H1 (cell line): ENCODE measurements at regions not wholly inside any gene's neighbourhood (a gene's known extent, or its start where the extent isn't known, plus 50 kb on each side); places are given as distances from the start of the nearest gene placed in this dataset.

Experiments
- CTCF ChIA-PET: fragments of 300-600 bp; sonication (Branson Sonifier 250); formaldehyde crosslinking; loops from one replicate; lab custom pipeline; 2021; ENCODE audit not compliant: partially characterized antibody; lab: Charles Lee
- POLR2A ChIA-PET: fragments of 300-600 bp; sonication (Branson Sonifier 250); formaldehyde crosslinking; loops from one replicate; lab custom pipeline; 2021; ENCODE audit warnings: inconsistent platforms; ENCODE audit not compliant: partially characterized antibody; lab: Charles Lee
- DNase-seq, 2 experiments: peaks; one replicate each; pipeline versions ENCODE4 v3.0.0 to v3.0.0-alpha.2; 2010 to 2022; ENCODE audit warnings: low spot score in 2 of 2, low read depth in 1 of 2, mixed read lengths in 1 of 2
- FAIRE-seq: peaks from 2 replicates; lab custom pipeline; 2011; peaks lifted over from hg19 to GRCh38; lab: Jason Lieb, UNC
- H2AFZ ChIP-seq: 2 replicates; pipeline ENCODE4 v1.8.1; 2012; ENCODE audit warnings: low read length, inconsistent platforms
- H2AK5ac ChIP-seq: 2 replicates; pipeline ENCODE4 v1.6.1; 2013; ENCODE audit warnings: low read depth, low read length
- H2BK120ac ChIP-seq: replicated peaks from 2 replicates; pipeline ENCODE3; 2013; ENCODE audit warnings: low read depth, low read length, inconsistent platforms
- H2BK12ac ChIP-seq: 2 replicates; pipeline ENCODE4 v1.6.1; 2013; ENCODE audit warnings: low read depth, low read length
- H2BK15ac ChIP-seq: 2 replicates; pipeline ENCODE4 v1.6.1; 2013; ENCODE audit warnings: low read length
- H2BK20ac ChIP-seq: 2 replicates; pipeline ENCODE4 v1.6.1; 2013; ENCODE audit warnings: low read length
- H2BK5ac ChIP-seq: 2 replicates; pipeline ENCODE4 v1.6.1; 2013; ENCODE audit warnings: low read depth, low read length
- H3K14ac ChIP-seq: 2 replicates; pipeline ENCODE4 v1.6.1; 2013; ENCODE audit warnings: inconsistent platforms; ENCODE audit not compliant: insufficient read length
- H3K18ac ChIP-seq: 2 replicates; pipeline ENCODE4 v1.6.1; 2013; ENCODE audit warnings: low read length; ENCODE audit errors: extremely low read depth
- H3K23ac ChIP-seq: 2 replicates; pipeline ENCODE4 v1.6.1; 2013; ENCODE audit warnings: inconsistent platforms; ENCODE audit not compliant: insufficient read length
- H3K23me2 ChIP-seq: 2 replicates; pipeline ENCODE4 v1.6.1; 2013; ENCODE audit warnings: low read depth, low read length
- H3K27ac ChIP-seq: 2 replicates; pipeline ENCODE4 v1.6.1; 2011; ENCODE audit warnings: low read depth, low read length, inconsistent platforms
- H3K27me3 ChIP-seq, 4 experiments: replicated peaks in 1 of 4; 1 replicate in 1 of 4; 2 replicates in 3 of 4; pipeline versions ENCODE4 v1.6.1 to v1.8.1; 2011 to 2013; ENCODE audit warnings: low read length in 3 of 4, mild to moderate bottlenecking in 3 of 4, inconsistent platforms in 2 of 4, mixed read lengths in 2 of 4, moderate library complexity in 1 of 4; ENCODE audit not compliant: control insufficient read depth in 3 of 4, insufficient read depth in 3 of 4; ENCODE audit errors: extremely low read depth in 1 of 4
- H3K36me3 ChIP-seq, 4 experiments: 2 replicates each; pipeline versions ENCODE4 v1.6.1 to v1.8.1; 2011 to 2013; ENCODE audit warnings: mild to moderate bottlenecking in 4 of 4, low read length in 3 of 4, moderate library complexity in 2 of 4, control low read depth in 1 of 4, inconsistent platforms in 1 of 4; ENCODE audit not compliant: insufficient read depth in 4 of 4, control insufficient read depth in 2 of 4
- H3K4ac ChIP-seq: replicated peaks from 2 replicates; pipeline ENCODE3; 2013; ENCODE audit warnings: low read length, low read depth, mixed read lengths, inconsistent platforms; ENCODE audit not compliant: insufficient read length
- H3K4me1 ChIP-seq, 4 experiments: replicated peaks in 1 of 4; 1 replicate in 1 of 4; 2 replicates in 3 of 4; pipeline versions ENCODE4 v1.6.1 to v1.8.1; 2011 to 2013; ENCODE audit warnings: low read length in 3 of 4, inconsistent platforms in 2 of 4, mixed read lengths in 1 of 4; ENCODE audit not compliant: insufficient read depth in 4 of 4, control insufficient read depth in 3 of 4
- H3K4me2 ChIP-seq, 2 experiments: 2 replicates each; pipeline versions ENCODE4 v1.6.1 to v1.8.1; 2011 to 2013; ENCODE audit warnings: low read depth in 2 of 2, low read length in 2 of 2, control low read depth in 1 of 2, inconsistent platforms in 1 of 2, mild to moderate bottlenecking in 1 of 2; ENCODE audit not compliant: insufficient read depth in 1 of 2
- H3K4me3 ChIP-seq, 4 experiments: fragments of 200-600, 300-600 bp in 1 of 4; sonication (generic), shearing (Covaris generic), sonication (Bioruptor Twin) in 1 of 4; 2 replicates each; pipeline versions ENCODE4 v1.5.1 to v1.8.1; 2011 to 2016; ENCODE audit warnings: low read length in 4 of 4, low read depth in 3 of 4, control low read depth in 2 of 4, inconsistent platforms in 2 of 4, mild to moderate bottlenecking in 2 of 4, mixed read lengths in 1 of 4, moderate library complexity in 1 of 4; ENCODE audit not compliant: insufficient read depth in 2 of 4; ENCODE audit errors: extremely low read depth in 1 of 4
- H3K56ac ChIP-seq: replicated peaks from 2 replicates; pipeline ENCODE3; 2013; ENCODE audit warnings: low read depth, mild to moderate bottlenecking, mixed read lengths, low read length, inconsistent platforms; ENCODE audit not compliant: insufficient read length
- H3K79me1 ChIP-seq: 2 replicates; pipeline ENCODE4 v1.6.1; 2013; ENCODE audit warnings: low read depth, low read length, control low read depth
- H3K79me2 ChIP-seq, 2 experiments: 2 replicates each; pipeline versions ENCODE4 v1.6.1 to v1.8.1; 2012 to 2013; ENCODE audit warnings: low read length in 2 of 2, mild to moderate bottlenecking in 2 of 2, inconsistent platforms in 1 of 2; ENCODE audit not compliant: insufficient read depth in 2 of 2, control insufficient read depth in 1 of 2
- H3K9ac ChIP-seq, 4 experiments: replicated peaks in 1 of 4; 1 replicate in 1 of 4; 2 replicates in 3 of 4; pipeline versions ENCODE4 v1.6.1 to v1.8.1; 2011 to 2013; ENCODE audit warnings: low read depth in 3 of 4, low read length in 3 of 4, control low read depth in 2 of 4, mild to moderate bottlenecking in 2 of 4, moderate library complexity in 2 of 4, inconsistent platforms in 1 of 4; ENCODE audit errors: extremely low read depth in 1 of 4
- H3K9me3 ChIP-seq, 2 experiments: 2 replicates each; pipeline versions ENCODE4 v1.6.1 to v1.8.1; 2012 to 2013; ENCODE audit warnings: mild to moderate bottlenecking in 2 of 2, moderate library complexity in 2 of 2, control low read depth in 1 of 2, inconsistent platforms in 1 of 2, low read depth in 1 of 2, low read length in 1 of 2, mixed read lengths in 1 of 2; ENCODE audit not compliant: insufficient read depth in 2 of 2
- H4K20me1 ChIP-seq, 2 experiments: replicated peaks in 1 of 2; 2 replicates each; pipeline versions ENCODE3 to v1.8.1; 2011 to 2013; ENCODE audit warnings: inconsistent platforms in 2 of 2, low read length in 2 of 2, mild to moderate bottlenecking in 1 of 2; ENCODE audit not compliant: insufficient read depth in 2 of 2, control insufficient read depth in 1 of 2
- H4K5ac ChIP-seq: 2 replicates; pipeline ENCODE4 v1.6.1; 2013; ENCODE audit warnings: low read length, low read depth, mixed read lengths, inconsistent platforms; ENCODE audit not compliant: insufficient read length
- H4K8ac ChIP-seq: 2 replicates; pipeline ENCODE4 v1.8.0; 2013; ENCODE audit warnings: mild to moderate bottlenecking, moderate library complexity, low read length, inconsistent platforms; ENCODE audit not compliant: insufficient read depth; ENCODE audit errors: extremely low read depth
- H4K91ac ChIP-seq: replicated peaks from 2 replicates; pipeline ENCODE3; 2013; ENCODE audit warnings: low read length, mixed read lengths, inconsistent platforms; ENCODE audit not compliant: insufficient read length
- BRCA1 ChIP-seq: IDR thresholded peaks from 2 replicates; pipeline ENCODE4 v1.6.1; 2012; ENCODE audit warnings: low read depth, low read length, improper control_type of control experiment
- CHD1 ChIP-seq: IDR thresholded peaks from 2 replicates; pipeline ENCODE4 v1.6.1; 2012; ENCODE audit warnings: low read depth, low read length, improper control_type of control experiment
- CREB1 ChIP-seq: IDR thresholded peaks from 2 replicates; pipeline ENCODE4 v1.6.1; 2012; ENCODE audit warnings: inconsistent platforms
- MAFK ChIP-seq: IDR thresholded peaks from 2 replicates; pipeline ENCODE4 v1.6.1; 2012; ENCODE audit warnings: low read depth, mild to moderate bottlenecking, improper control_type of control experiment, low read length
- SAP30 ChIP-seq: fragments of 300-600 bp; sonication (generic); IDR thresholded peaks from 2 replicates; pipeline ENCODE4 v1.7.1; 2012; ENCODE audit warnings: low read length, moderate library complexity, mild to moderate bottlenecking, inconsistent platforms; ENCODE audit not compliant: insufficient read depth, insufficient replicate concordance
- TAF7 ChIP-seq: optimal IDR thresholded peaks from 2 replicates; pipeline ENCODE3; 2011; ENCODE audit warnings: low read depth, mild to moderate bottlenecking, inconsistent platforms, low read length, moderate library complexity, borderline replicate concordance
- TEAD4 ChIP-seq: IDR thresholded peaks from 2 replicates; pipeline ENCODE4 v1.6.1; 2012; ENCODE audit warnings: low read depth, low read length, inconsistent platforms, mixed read lengths
- ZNF274 ChIP-seq: IDR thresholded peaks from 2 replicates; pipeline ENCODE4 v1.7.0; 2012; ENCODE audit warnings: low read length, borderline replicate concordance; ENCODE audit errors: extremely low read depth
- WGBS, 2 experiments: shearing (Covaris generic) in 1 of 2; methylation state at CpG; one replicate each; pipeline versions ENCODE4 v1.1.6 to v1.1.7; 2013 to 2015; ENCODE audit warnings: low lambda C conversion rate in 2 of 2, mixed read lengths in 2 of 2, inconsistent platforms in 1 of 2, low coverage in 1 of 2, missing lambda C conversion rate in 1 of 2; ENCODE audit not compliant: insufficient replicate concordance in 2 of 2, insufficient coverage in 1 of 2, insufficient read length in 1 of 2; ENCODE audit errors: extremely low coverage in 1 of 2, missing lambda C conversion rate in 1 of 2; 5-methylcytosine and 5-hydroxymethylcytosine counted together

DNA sequence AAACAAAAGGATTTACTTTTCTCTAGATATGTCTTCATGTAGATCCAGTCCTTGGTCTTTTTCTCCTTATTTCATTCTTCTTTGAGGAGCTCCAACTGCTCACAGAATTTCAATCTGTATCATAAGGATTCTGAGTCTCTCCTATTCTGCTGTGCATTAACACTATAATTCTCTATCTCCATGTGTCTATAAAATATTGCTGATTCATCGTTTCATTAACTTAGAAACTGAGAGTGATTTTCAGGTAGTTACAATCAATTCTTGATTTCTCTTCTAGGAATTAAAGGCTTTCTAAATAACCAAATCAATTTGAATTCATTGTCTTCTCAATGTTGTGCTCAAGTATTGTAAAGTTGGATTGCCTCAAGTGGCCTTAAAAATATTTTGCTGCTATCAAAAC lies 651.5 kb upstream of the CADM2 start:
- ChIA-PET CTCF (no interaction called here), POLR2A (no interaction called here)
- 81% methylated on average over 1 of the region's 1 CpG; no CpG with 5 or more reads in 1 of the 2 experiments for WGBS, 2 experiments
- Histone ChIP-seq H3K4me2 (no peak overlapping the region), H3K4ac (no peak overlapping the region), H3K9ac (no peak overlapping the region), H3K23me2 (no peaks in the 10 kb centered on the region), H4K8ac (no peak overlapping the region), H3K23ac (no peak overlapping the region), H4K91ac (no peak overlapping the region), H3K4me1 (no peaks in the 10 kb centered on the region), H3K79me2 (no peaks in the 10 kb centered on the region), H3K27me3 (no peaks in the 10 kb centered on the region), H3K56ac (no peak overlapping the region), H3K4me3 (no peak overlapping the region), H2AK5ac (no peak overlapping the region), H3K18ac (no peak overlapping the region), H2BK12ac (no peak overlapping the region), H2BK15ac (no peak overlapping the region), H2AFZ (no peak overlapping the region), H3K36me3 (no peaks in the 10 kb centered on the region), H2BK5ac (no peak overlapping the region), H2BK20ac (no peak overlapping the region), H3K14ac (no peak overlapping the region), H3K27ac (no peak overlapping the region), H4K5ac (no peak overlapping the region), H4K20me1 (no peaks in the 10 kb centered on the region), H3K79me1 (no peaks in the 10 kb centered on the region), H3K9me3 (no peaks in the 10 kb centered on the region), H2BK120ac (no peak overlapping the region)
- no peak for DNase-seq
- TF ChIP-seq TAF7 = no peak
- no peak for TF ChIP-seq ZNF274
- no peak for TF ChIP-seq TEAD4
- no peak for TF ChIP-seq BRCA1
- TF ChIP-seq CHD1 = no peak
- peak; percentile 91 for TF ChIP-seq MAFK
- TF ChIP-seq SAP30 = no peak
- no peak for TF ChIP-seq CREB1
- no peak for FAIRE-seq
